ENCODE measurements at regions not wholly inside any gene's neighbourhood (a gene's known extent, or its start where the extent isn't known, plus 50 kb on each side); places are given as distances from the start of the nearest gene placed in this dataset.

DNA sequence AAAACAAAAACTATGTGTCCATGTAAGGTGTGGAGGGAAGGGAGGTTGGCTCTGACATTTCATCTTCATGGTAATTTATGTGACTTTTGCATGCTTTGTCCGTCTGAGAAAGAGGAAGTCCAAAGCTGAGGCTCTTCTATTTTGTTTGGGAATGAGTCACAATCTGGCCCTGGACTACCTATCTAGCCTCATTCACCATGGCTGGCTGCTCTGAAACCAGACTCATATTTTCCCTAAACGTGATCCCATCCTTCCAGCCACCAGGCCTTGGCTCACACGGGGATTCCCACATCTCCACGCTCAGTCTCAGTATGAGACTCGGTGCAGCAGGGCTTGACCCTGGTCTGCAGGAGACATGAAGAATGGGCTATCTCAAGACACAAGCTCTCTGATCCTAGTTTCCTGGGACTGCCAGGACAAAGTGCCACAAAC is 672.8 kb downstream of the ACTL7B start:
- TF ChIP-seq, protein P1, sequence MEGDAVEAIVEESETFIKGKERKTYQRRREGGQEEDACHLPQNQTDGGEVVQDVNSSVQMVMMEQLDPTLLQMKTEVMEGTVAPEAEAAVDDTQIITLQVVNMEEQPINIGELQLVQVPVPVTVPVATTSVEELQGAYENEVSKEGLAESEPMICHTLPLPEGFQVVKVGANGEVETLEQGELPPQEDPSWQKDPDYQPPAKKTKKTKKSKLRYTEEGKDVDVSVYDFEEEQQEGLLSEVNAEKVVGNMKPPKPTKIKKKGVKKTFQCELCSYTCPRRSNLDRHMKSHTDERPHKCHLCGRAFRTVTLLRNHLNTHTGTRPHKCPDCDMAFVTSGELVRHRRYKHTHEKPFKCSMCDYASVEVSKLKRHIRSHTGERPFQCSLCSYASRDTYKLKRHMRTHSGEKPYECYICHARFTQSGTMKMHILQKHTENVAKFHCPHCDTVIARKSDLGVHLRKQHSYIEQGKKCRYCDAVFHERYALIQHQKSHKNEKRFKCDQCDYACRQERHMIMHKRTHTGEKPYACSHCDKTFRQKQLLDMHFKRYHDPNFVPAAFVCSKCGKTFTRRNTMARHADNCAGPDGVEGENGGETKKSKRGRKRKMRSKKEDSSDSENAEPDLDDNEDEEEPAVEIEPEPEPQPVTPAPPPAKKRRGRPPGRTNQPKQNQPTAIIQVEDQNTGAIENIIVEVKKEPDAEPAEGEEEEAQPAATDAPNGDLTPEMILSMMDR (IDR thresholded peaks at IDR 0.05; ENCODE audit: low read depth, low read length, missing control alignments) = no peak
- no peak for DNase-seq (ENCODE audit: extremely low read depth, low read depth)
- H3K4me3 ChIP-seq (replicated peaks; ENCODE audit: low read depth, low read length) = no peak overlapping the region

DNA sequence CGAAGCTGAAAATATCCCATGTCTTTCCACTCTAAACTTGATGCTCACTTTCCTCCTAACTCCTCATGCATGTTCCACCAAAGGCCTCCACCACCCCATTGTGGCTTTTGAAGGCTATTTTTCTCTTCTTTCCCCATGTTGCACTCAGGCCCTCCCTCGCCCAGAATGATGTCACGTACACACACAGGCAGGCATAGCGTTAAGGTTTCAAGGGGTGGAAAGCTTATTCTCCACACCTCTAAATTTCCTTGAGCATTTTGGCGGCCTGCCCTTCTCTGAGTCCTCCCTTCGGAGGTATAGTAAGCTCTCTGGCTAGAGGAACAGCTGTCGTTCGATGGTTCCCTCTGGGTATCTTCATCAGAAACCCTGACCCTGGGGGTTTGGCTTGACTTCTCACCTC is 673.5 kb downstream of the ACTL7B start:
- TF ChIP-seq, protein P1 (IDR thresholded peaks at IDR 0.05; ENCODE audit: low read depth, low read length, missing control alignments) = no peak
- DNase-seq (ENCODE audit: extremely low read depth, low read depth) = no peak
- no peak overlapping the region for H3K4me3 ChIP-seq (replicated peaks; ENCODE audit: low read depth, low read length)

DNA sequence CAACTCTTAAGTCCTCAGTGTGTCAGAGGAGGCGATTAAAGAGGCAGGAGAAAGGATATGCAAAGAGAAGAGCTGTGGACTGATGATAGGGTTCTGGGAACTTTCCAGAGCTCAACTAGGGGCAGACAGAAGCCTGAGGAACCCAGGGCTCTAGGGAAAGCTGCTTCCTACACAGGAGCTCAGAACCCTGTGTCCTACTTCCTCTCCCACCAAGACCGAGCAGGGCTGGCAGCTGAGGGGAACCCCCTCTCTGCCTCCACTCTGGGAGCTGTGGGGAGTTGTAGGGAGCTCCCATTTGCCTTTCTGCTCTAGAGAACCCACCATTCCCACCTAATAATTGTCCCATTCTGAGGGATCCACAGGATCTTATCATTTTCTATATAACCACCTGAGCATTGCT is 674.3 kb downstream of the ACTL7B start:
- TF ChIP-seq, protein P1 (IDR thresholded peaks at IDR 0.05; ENCODE audit: low read depth, low read length, missing control alignments) = no peak
- no peak for DNase-seq (ENCODE audit: extremely low read depth, low read depth)
- H3K4me3 ChIP-seq (replicated peaks; ENCODE audit: low read depth, low read length) = no peak overlapping the region

DNA sequence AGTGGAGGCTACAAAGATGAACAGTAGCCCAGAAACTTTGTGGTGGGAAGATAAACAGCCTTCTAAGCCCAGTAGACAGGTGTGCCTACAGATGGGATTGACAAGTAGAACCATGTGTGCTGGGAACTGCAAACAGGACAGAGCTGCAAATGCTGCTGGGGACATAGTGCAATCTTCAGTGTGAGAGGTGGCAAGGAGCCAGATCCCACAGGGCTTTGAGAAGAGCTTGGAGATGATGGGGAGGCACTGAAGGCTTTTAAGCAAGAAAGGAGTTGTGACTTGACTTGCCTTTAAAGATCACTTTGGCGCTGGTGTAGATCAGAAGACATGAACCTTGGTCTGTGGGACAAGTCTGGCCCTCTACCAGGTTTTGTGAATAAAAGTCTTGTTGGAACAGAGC is 675.2 kb downstream of the ACTL7B start:
- TF ChIP-seq, protein P1 (IDR thresholded peaks at IDR 0.05; ENCODE audit: low read depth, low read length, missing control alignments) = no peak
- H3K4me3 ChIP-seq (replicated peaks; ENCODE audit: low read depth, low read length) = no peak overlapping the region
- DNase-seq (ENCODE audit: extremely low read depth, low read depth) = no peak

DNA sequence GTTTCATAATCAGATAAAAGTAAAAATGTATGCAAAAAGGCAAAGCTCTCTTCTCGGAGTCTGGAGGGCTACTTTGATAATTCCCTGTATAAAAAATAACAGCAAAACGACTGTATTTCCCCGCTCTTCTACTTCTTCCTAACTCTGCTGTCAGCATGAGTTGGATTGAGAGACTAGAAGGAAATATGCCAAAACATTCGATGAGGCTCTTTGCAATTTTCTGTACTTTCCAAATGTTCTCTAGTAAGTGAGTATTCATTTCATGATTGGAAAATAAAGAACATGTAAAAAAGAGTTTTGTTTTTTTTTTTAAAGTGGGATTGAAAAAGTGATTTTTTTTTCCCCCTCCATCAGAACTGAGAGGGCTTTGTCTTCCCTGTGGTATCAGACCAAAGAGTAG is 677.5 kb downstream of the ACTL7B start:
- H3K4me3 ChIP-seq (replicated peaks; ENCODE audit: low read depth, low read length) = no peak overlapping the region
- TF ChIP-seq, protein P1 (IDR thresholded peaks at IDR 0.05; ENCODE audit: low read depth, low read length, missing control alignments) = no peak
- DNase-seq (ENCODE audit: extremely low read depth, low read depth) = no peak

DNA sequence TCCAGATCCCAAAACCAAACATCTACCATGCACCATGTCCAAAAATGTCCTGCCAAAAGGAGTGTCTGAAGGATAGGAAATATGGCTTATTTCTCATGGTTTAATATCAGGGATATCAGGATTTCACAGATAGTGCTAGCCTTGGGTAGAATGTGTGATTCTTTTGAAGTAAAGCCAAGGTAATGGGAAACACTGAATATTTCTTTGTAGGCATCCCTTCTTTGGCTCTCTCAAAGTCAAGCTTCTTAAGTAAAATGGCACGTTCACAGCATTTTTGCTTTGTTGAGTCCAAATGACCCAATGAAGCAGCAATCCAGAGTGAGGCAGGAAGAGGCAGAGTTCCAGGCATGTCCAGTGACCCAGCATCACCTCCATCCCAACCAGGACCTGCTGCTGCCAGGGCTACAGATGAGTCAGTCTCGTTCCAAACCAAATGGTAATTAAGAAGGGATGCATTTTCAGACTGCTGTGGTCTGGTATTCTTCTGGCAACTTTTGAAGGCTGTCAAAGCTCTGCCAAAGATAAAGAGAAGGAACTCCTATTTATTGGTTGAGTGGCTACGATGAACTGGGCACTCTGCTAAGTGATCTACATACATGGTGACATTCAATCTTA is 678.8 kb upstream of the KLF4 start:
- TF ChIP-seq, protein P1 (IDR thresholded peaks at IDR 0.05; ENCODE audit: low read depth, low read length, missing control alignments) = no peak
- no peak for DNase-seq (ENCODE audit: extremely low read depth, low read depth)
- H3K4me3 ChIP-seq (replicated peaks; ENCODE audit: low read depth, low read length) = no peak overlapping the region

Data from HFF-Myc (cell line).